Stimulated activated CD4-positive, alpha-beta T cell treated with anti-CD3 and anti-CD28 coated beads, Interleukin-15, amount 100 ng/mL, for 24 hours (primary cell): ENCODE measurements at regions not wholly inside any gene's neighbourhood (a gene's known extent, or its start where the extent isn't known, plus 50 kb on each side); places are given as distances from the start of the nearest gene placed in this dataset.
"Not testable (repeated sequence)": the region's sequence is repeated elsewhere in the genome, so short reads cannot be mapped to it uniquely, and the experiment has no call there.

Experiments
- DNase-seq: peaks from one replicate; pipeline ENCODE4 v3.0.0-alpha.2; 2020

DNA sequence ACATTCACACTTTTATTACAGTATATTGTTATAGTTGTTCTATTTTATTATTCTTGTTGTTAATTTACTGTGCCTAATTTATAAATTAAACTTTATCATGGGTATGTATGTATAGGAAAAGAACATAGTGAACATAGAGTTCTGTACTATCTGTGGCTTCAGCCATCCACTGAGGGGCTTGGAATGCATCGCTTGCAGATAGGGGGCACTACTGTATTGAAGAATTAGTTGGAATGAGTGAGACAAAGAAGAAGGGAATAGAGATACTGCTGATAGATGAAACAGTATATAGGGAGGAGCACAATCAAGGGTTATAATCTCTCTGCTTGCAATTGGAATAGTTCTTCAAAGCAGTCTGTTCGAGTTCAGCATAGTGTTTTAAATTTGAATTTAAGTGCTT is 432.2 kb downstream of the RAB38 start:
- no peak for DNase-seq

DNA sequence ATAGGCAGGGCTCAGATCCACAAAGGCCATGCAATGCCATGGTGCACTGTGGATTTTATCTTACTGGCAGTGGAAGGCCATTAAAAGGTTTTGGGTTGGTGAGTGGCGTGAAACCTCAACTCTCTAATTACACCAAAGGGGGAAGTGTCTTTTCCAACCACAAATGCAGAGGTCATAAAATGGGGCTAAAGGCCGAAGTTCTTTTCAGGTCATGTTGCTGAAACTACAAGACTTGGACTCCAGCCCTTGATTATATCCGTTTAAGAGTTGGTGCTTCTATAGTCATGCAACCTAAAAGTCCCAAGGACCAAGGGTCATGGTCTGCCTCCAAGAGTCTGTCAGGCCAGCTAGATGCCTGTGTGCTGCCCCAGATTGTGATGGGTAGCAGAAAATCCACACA is 434.3 kb downstream of the RAB38 start:
- DNase-seq = no peak

DNA sequence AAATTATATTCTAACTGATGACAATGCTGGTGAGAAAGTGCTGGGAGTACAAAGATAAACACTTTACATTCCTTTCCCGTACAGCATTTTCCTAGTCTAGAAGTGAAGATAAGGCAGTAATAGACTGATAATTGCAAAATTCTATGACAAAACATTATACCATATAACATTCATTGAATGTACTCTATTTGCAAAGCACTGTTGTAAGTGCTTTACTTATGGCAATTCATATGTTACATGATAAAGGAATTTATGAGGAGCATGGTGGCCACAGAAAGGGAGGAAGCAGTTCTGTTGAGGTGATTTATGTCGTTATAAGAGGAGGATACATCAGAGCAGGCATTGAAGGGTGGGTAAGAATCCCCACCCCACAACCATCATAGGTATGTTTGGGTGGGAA is 434.8 kb downstream of the RAB38 start:
- DNase-seq = no peak

DNA sequence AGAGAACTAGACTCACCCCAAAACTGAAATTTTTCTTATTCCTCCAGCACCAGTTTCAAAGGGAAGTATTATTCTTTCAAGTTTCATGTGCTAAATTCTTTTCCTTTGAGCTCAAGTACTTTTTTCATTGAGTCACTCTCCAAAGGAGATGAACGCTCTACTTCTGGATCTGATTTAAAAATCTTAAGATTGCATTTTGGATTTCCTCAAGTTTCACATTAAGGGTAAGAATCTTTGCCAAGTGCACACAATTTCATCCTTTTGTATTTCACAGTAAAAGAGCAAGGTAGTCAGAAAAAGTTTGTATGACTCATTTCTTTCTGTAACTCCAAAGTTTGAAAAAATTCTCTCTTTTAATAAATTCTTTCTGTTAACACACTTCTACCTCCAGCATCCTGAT is 435.5 kb downstream of the RAB38 start:
- DNase-seq = no peak

DNA sequence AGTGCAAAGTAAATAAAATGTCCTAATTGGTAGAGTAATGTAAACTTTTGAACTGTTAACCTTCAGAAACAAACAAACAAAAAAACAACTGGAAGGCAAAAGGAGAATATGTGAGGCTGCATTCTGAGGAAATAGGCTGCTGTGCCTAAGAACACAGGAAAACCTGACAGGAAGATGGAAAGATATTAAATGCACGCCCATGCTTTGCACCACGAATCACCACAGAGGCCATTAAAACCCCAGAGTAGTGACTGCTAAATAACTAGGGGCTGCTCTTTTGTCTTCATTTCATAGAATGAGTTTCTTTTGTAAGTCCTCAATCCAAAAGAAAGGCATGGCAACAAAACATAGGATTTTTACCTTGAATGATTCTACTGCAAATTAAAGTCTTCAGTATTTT is 436.0 kb downstream of the RAB38 start:
- no peak for DNase-seq

DNA sequence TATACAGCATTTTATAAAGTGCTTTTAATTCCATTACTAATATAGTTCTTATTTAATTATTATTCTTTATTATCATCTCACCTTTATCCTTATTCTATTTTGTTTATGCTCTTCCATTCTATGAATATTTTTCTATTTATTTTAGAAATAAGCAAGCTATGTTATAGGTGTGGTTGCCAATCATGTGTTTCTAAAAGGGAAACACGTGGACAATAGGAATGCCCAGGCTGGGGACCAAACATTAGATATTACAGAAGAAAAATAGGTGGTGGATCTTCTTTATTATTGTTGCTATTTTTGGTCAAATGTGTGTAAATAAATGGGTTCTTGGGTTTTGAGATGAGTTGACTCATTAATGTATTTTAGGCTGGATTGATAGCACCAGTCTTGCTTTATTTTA is 438.3 kb downstream of the RAB38 start:
- no peak for DNase-seq

DNA sequence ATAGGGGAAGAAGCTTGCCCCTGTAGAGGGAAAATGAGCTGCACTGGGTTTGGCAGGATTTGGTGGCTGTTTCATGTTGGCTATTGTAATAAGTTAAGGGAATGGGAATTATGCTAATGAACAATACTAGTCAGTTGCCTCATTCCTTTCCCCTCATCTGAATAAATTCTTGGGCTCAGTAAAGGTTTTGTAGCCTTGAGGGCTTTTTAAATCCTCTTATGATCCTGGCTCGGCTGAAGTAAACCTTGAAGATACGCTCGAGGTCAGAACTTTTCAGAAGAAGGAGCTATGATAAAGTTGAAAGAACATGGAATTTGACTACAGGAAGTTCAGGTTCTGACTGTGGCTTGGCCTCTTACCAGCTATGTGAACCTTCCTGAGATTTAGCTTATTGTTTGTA is 448.7 kb downstream of the RAB38 start:
- DNase-seq = no peak

DNA sequence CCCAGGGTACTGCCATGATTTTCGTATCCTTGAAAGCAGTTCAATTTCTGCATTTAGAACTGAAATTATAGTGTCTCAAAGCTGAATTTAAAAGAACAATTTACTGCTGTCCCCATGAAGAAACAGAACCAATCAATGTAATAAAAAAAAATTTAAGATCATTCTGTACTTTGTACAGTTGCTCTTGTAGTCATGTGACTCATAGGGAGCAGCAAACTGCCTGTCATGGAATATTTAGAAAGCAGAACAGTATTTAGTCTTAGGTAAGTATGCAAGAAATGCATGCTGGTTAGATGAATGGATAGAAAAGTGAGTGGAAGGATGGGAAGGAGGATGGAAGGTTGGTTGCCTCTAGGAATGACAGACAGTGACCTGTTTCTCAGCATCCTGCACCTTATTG is 450.9 kb downstream of the RAB38 start:
- no peak for DNase-seq

DNA sequence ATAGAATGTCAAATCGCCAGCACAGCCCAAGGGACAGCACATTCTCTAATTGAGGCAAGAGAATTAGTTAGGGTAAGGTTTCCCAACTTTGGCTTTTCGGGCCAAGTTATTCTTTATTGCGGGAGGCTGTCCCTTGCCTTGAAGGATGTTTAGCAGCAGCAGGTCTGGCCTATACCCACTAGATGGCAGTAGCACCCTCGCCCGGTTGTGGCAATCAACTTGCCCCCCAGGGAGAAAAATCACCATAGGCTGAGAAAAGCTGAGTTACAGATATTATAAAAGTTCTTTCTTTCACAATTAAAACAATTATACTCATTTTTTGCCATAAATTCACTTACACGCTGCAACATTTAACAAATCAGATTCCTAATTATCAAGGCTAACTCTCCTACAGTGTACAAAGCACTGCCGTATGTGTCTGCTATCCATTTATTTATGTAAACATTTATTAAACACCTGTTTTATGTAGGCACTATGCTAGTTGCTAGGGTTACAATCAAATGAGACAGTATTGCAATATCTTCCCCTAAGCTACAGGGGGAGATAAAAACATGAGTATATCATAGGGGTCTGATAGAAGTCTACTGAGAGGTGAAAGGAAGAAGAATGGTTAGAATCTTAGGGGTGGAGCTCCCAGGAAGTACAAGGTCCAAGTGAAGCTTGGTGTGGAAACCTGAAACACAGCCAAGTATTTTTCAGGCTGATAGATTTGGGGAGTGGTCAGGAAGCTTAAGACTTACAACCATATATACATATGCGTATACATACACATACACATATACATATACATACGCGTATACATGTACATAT is 452.3 kb downstream of the RAB38 start:
- DNase-seq = peak; percentile 8

DNA sequence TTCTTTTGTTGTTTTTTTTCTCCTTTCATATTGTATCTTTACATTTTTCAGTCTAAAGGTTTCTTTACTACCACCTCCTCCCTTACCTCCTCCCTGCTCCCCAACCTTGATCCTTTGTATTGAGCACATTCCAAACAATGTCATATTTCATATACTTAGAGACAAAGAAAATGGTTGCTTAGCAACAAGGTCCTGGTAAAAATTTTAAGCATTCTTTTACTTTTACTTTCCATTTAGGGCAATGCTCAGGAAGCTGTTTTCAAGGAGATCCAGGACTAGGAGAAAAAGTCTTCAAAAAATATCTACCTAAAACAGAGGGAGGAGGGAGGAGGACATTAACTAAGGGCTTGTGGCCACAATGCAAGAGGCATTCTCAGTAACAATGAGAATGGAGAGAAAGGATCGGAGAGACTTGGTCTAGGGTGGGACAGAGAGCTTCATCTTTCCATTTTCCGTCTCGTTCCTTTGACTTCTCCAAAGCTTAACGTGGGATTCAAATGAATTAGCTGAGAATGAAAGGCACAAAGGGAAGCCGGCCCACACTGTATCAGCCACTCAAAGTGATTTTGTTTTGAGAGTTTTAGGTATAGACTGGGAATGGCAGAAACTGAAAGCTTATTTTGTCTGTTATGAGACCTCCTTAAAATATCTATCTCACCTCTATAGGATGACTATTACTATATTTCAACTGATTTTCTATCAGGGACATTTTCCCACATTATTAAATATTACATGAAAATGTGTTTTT is 455.7 kb downstream of the RAB38 start:
- no peak for DNase-seq

DNA sequence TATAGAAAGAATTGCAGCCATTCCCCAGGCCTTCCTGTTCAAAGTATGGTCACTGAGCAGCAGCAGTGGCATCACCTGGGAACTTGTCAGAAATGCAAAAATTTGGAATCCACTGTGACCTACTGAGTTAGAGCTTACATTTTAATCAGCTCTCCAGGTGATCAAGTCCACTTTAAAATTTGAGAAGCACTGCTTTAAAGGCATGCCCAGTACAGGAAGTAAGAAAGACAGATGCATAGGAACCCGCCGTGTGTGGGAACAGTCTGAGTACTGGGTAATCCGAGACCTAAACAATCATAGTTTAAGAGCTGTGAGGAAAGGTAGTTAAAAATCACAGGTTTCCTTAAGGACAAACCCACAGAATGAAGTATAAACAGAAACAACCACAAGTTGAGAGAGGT is 462.4 kb downstream of the RAB38 start:
- no peak for DNase-seq

DNA sequence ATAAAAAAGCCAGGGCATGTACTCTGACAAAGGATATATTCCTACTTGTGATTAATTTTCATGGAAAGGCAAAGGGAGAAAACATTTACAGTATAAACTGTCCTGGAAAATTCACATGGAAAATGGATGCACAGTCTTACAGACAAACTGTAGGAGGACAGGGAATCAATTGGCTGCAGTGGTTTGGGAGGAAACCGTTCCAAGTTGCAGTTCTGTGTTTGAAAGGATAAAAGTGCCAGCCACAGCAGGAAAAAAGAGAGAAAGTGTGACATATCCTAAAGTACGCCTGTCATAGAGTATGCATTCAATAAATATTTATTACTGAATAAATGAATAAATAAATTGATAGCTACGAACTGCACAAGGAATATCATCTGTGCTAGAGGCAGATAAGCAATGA is 462.9 kb downstream of the RAB38 start:
- DNase-seq = no peak

DNA sequence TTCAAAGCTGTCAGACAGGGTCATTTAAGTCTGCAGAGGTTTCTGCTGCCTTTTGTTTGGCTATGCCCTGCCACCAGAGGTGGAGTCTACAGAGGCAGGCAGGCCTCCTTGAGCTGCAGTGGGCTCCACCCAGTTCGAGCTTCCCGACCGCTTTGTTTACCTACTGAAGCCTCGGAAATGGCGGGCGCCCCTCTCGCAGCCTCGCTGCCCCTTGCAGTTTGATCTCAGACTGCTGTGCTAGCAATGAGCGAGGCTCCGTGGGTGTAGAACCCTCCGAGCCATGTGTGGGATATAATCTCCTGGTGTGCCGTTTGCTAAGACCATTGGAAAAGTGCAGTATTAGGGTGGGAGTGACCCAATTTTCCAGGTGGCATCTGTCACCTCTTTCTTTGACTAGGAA is 471.7 kb downstream of the RAB38 start:
- not testable (repeated sequence) for DNase-seq

DNA sequence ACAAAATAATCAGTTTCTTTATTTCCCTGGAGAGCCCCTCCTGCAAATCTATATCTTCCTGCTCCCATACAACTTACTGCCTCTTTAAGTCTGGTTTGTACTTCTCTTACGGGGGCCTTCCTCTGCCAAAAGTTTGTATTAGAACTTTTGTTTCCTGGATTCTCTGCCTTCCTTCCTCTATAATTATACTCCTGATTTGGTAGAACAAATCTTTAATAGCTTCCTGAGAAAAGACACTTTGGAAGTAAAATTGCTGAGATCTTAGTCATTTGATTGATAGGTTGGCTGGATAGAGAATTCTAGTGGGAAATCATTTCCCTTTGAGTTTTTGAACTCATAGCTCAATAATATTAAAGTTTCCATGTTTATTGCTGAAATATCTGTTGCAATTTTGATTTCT is 499.2 kb downstream of the RAB38 start:
- DNase-seq = no peak

DNA sequence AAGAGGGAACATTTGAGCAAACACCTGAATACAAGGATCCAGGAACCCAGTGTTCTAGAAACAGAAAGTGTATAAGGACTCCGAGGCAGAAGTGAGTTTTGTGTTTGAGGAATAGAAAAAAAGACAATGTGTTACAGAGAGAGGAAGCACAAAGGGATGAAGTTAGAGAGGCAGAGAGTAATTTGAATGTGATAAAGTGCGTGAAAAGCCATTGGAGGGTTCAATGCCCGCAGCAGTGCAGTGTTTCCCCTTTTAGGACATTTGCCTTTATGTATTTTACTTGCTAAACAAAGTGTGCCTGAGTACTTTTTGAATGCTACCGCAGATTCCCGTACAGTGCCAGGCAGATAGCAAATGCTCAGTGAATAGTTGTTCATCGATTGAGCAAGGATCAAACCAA is 508.5 kb downstream of the RAB38 start:
- no peak for DNase-seq

DNA sequence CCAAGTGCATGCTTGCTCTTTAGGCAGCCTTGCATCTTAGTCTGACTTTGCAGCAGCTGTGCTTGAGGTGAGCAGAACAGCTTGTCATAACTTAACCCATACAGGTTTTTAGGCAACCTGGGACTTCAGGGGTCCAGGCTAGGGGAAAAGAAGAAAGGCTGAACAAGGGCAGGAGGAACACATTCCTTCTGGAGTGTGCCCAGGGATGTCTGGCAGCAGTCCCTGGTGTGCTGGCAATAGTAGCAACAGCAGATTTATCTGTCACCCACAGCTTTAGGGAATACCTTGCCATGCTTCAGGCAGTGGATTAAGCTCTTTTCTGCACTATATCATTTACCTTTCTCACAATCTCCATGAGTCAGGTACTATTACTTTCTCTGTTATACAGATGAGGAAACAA is 513.0 kb downstream of the RAB38 start:
- DNase-seq = no peak

DNA sequence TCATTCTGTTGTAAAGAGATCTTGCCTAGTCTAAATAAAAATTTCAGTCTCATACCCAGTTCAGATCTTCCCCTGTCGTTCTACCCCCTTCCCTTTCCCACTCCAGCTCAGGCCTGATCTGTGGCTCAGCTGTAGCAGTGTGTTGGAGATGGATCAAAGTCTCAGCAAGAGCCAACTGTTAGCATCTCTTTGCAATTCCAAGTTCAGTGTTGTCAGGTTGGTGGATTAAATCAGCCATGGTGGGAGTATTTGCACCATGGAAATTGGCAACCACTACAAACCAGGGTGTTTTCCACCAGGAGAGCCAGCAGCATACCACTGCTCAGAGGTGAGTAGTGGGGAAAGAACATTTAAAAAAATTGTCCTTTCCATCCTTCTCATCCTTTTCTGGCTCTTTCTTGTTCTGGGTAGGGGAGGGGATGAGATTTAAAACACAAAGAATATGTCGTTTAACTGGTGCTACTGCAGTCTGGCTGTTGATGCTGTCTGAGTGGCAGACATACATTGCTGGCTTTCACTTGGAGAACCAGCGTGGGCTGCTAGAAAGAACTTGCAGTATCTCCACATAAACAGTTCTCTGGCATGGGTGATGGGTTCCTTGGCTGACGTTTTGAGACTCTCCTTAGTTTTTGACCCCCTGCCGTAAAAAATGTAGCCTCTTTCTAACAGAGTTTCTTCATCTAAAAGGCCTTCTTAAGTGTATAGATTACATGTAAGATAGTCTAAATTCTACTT is 514.1 kb downstream of the RAB38 start:
- DNase-seq = no peak

DNA sequence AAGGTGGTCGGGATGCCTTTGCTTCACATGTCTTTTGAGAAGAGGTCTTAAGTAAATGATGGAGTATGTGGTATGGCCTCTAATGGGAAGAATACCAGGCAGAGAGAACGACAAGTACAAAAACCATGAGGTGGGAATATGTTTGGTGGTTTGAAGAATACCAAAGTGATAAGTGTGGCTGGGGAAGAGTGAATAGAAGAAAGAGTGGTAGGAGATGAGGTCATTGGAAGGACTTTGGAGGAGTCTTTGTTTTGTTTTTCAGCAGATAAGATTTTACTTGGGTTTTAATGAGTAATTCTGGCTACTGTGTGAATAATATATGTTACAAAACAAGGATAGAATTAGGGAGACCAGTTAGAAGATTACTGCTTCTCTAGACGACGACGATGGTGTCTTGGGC is 515.4 kb downstream of the RAB38 start:
- DNase-seq = no peak

DNA sequence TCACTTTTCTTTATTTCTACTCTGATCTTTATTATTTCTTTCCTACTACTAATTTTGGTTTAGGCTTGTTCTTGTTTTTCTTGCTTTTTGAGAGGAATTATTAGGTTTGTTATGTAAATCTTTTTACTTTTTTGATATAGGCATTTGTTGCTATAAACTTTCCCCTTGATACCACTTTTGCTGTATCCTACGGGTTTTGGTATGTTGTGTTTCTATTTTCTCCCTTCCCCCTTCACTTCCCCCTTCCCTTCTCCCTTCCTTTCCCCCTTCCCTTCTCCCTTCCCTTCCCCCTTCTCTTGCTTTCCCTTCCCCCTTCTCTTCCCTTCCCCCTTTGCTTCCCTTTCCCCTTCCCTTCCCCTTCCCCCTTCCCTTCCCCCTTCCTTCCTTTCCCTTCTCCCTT is 529.6 kb downstream of the RAB38 start:
- no peak for DNase-seq

DNA sequence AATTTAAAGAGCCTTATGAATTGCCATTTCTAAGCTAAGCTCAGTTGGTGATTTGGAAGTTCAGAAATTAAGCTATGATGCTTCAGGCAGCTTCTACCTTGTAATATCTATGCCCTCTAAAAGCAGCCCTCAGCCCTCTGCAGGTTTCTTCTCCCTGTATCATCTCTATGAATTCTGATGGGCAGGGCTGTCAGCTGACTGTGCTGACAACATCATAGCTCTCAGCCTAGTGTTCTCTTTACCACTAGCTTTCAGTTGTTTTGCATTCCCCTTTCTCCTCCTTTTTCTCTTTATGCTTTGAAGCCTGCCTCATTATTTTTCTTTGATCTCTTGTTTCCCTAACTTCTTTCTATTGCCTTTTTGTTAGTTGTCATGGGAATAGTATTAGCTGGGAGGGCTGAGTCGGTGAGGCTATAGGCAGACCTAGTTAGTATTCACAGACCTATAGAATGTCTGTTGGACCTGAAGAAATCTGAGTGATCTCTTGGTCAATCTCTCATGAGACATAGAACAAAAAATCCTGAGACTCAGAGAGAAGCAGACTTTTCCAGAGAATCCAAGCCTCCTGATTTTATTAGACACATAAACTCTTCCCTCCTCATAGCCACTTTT is 535.4 kb downstream of the RAB38 start:
- DNase-seq = no peak

DNA sequence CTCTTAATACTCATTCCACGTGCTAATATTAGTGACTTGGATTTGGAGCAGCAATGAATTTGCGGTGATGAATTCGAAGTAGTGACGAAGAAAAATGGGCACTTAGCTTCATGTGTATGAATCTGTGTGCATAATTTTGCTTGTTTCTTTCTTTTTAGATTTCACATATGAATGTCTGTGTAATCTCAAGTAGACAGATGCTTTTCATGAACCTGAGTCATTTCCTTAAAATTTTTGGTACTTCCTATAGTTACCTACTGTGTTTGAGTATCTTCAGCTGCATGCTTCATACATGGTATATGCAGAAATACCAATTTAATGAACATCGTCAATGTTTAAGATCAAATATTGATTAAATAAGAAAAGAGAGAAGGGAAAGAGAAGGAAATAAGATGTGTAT is 540.2 kb downstream of the RAB38 start:
- no peak for DNase-seq

DNA sequence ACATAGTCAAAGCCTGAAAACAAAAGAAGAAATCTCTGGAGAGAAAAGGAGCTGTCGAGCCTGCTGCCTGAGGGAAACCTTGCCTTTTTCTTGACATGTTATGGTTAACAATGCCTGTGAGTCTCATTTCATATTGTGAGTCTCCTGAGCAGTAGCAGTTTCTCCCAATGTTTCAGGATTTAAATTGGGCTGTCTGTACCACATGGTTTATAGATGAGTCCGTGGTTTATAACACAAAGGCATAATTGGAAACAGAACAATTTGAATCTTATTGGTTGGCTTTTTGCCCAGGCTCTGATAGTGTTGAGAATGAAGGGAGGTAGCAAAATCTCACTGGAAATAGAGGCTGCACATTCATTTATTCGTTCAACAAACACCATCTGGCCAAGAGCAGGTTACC is 540.9 kb downstream of the RAB38 start:
- DNase-seq = no peak

DNA sequence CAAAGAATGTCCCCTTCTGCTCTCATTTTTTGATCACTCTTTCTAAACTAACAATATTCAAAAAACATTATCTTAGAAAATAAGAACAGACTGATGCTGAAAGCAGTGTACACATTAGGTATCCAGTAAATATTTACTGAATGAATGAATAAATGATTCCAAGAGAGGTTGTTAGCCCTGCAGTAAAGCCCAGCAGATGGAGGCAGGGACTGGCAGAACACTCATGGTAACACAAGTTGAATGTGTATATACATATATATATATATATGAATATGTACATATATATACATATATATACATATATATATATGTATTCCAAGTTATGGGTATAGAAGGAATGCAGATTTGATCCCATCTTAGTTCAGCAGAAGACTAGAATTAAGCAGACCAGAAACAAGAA is 546.3 kb downstream of the RAB38 start:
- no peak for DNase-seq
